ENCODE measurements at regions not wholly inside any gene's neighbourhood (a gene's known extent, or its start where the extent isn't known, plus 50 kb on each side); places are given as distances from the start of the nearest gene placed in this dataset.

DNA sequence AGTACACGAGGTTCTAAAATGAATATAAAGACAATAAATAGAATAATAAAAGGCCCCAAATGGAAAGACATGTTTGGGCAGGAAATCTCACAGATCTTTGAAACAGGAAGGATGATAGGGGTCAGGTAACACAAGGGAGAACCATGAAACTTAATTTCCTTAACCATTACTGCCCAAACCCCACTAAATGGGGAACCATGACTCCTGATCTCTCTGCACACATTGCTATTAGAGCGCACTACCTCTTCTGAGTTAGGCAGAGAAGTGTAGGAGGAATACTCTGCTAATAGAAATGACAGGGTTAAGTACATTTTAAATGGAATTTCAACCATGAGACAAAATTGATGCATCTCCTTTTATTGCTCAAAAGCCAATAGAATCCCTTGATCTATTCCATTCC, 213.7 kb upstream of the SETBP1 start:
- DNase-seq: no peak

DNA sequence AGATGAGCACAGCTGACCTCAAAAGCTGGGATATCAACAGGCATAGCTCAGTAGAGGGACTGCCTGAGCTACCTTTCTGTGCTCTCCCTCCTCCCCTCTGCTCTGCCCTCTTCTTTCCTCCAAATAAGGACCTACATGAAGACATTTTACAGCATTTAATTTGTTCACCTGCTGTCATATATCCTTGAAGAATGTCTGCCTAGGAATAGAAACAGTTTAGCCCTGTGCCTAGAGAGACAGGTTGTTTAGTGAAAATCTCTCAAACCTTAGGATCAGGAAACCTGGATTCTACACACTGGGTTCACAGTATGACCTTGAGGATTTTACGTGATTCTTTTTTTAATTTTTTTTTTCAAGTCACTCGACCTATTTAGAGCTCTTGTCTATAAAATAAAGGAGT, 213.0 kb upstream of the SETBP1 start:
- DNase-seq: no peak

DNA sequence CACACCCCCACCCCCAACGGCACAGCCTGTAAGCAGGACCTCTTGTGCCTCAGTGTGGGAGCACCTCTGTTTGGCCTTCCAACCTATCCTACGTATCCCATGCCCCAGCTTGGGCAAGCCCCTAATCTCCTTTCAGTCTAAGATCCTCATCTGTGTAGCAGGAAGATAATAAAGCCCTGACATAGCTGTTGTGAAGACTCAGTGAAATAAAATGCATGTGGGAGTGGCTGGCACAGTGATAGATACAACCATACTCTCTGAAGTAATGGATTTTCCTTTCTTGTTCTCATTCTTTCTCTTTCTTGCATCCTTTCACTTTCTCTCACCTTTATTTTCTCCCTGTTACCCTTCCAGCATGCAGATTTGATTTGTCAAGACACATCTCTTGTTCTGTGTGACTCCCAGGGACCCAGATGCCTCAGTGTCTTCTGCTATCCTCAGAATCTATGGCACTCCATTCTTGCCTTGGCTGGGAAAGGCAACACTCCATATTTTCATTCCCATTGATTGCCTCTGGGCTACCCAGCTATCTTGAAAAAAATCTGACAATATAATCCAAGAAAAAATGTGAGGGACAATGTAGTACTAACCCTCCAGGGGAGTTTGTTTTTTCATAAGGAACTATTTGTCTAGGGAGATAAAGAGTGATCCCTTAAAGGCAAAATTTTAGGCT, 207.2 kb upstream of the SETBP1 start:
- DNase-seq: no peak

DNA sequence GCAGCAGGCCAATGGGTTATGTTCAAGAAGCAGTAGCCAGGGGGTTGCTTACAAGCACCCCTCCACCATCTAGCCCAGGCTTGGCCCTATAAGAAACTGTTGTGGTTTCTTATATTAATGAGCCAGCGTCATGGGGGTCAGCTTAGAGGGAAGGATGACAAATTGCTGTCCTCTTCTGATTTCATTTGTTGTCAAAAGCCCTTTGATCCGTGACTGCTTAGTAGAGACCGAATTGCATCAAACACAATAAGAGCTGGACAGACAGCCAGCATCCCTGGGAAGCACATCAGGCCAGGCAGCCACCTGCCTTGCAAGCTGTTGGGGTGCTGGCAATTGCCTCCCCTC, 206.6 kb upstream of the SETBP1 start:
- DNase-seq: no peak

DNA sequence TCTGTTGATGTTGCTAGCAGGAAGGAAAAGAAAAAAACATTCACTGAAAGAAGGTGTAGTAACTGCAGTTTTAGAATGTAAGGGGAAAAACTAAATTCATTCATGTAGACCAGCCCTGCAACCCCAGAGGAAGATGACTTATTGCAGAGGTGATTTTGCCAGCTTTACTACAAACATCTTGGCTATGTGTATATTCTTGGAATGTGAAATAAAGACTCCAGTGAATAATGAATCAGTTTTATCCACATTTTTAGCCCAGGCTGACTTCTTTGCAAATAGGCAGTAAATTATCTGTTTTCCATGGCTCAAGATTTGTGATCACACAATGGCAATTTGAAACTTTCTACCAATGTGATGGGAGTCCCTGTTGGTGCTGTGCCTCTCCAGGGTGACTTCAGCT, 206.1 kb upstream of the SETBP1 start:
- DNase-seq: no peak

DNA sequence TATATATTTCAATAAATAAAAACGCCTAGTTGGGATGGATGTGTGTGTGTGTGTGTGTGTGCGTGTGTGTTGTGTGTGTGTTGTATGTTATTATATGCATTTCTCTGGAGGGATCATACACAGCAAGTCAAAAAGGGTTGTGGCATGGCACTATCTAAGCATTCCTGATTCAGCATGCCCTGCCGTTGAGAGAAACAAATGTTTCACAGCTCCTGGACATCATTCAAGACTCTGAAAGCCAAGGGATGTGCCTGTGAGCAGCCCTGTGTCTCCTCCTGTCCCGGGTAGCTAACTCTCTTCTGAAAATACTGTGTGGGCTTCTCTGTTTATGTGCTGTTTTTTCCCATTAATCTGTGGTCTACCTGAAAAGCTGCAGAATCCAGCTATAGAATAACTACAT, 197.9 kb upstream of the SETBP1 start:
- DNase-seq: no peak

DNA sequence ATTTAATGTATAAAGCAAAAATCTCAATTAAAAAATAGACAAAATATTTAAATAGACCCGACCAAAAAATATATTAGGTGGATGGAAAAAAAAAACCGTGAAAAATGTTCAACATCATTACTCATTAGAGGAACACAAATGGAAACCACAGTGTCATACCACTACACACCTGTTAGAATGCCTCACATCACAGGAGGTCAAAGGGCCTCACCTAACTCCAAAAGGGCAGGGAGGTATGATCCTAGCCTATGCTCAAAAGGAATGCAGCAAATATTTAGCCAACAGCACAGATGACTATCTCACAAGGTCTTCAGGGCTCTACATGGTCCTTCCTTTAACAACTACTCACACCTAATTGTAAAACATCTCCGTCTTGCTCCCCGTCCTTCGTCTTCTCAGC, 185.5 kb upstream of the SETBP1 start:
- DNase-seq: no peak

DNA sequence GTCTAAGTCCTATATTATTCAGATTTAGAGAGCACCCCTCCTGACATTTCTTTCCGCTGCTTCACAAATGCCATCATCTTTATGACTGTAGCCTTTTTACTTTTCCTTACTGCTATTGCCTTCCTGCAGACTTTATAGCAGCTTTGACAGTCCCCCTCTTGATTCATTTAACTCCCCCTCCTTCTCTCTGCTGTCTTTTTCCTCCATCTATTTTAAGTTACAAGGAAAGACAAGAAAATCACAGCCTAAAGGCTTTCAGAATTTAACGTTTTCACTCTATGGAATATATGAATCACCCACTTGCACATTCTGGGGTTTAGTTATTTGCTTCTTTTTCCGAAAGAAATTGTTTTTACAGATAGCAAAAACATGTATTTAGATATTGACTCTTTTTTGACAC, 183.4 kb upstream of the SETBP1 start:
- DNase-seq: no peak

DNA sequence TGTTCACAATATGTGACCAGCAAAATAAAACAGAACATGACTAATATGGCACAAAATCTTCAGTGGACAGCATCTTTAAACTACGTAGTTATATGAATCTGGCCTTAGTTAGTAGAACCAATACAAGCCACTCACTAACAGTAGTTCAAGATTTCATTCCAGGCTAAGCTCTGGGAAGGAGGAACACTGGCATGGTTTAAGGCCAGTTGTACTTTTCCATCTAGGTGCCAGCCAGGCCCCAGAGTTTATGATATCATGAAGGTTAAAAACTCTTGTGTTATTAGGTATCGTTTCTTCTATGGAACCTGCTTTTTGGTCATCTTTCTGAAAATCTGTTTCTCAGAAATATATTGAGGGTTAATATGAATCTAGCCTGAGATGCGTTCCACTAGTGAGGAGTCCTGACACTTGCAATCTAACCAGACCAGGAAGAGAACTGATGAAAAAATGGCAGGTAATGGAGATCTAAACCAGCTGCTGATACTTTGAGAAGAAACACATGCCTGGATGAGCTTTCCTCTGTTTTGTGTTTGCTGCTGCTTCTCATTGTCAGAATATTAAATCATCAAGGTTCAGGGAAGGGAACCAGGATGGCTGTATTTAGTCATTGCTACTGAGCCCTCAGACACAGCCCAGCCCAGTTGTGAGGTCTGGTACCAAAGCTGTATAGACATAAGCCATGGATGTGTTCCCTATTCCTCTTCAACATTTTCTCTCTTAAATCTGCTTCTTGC, 182.8 kb upstream of the SETBP1 start:
- DNase-seq: no peak

DNA sequence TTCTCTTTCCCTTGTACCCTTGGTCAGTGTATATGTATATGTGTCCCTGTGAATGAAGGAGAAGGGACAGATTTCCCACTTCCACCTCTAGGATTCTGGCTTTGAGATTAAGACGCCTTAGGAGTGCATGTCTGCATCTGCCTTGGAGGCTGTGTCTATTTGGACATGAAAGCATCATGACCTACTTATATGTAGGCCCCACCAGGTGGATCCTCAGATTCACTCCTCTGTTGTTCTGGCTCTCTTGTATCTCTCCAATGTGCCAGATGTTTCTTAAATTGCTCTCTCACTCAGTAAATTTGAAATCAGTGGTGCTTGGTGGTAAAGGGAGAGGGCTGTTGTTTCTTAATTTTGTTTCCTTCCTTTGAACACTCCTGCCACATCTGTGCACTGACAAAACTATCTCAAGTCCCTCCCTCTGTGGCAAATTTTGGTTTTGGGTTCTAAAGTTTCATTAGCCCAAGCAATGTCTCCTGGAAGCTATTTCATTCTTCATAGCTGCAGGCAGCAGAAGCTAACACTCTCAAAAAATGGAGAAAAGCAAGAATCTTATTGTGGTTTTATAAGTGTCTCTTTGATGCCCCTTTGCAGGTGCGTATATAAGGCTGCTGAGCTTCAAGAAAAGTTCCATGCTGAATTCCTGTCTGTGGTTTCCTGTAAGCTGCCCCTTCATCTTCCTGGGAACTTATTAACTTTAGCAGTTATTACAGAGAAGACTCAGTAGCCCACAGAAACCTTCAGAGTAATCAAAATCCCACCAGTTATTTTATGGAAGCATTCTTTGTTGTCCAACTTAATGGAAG, 179.7 kb upstream of the SETBP1 start:
- DNase-seq: no peak

DNA sequence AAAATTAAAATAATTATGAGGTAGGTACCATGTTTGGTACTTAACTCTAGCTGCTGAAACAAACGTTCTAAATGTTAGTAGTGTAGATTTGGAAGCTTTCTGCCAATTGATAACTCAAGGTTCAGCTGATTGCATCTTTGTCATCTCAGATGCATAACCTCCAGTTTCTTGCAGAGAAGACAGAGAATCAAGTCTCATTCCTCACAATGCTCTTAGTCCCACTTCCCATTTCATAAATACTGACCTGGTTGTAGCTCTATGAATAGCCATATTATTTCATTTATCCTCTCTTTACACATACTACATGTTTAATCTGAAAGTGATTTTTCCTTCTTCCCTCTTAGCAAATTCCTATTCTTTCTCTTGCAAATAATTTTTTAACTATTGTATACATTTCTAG, 178.5 kb upstream of the SETBP1 start:
- DNase-seq: no peak

DNA sequence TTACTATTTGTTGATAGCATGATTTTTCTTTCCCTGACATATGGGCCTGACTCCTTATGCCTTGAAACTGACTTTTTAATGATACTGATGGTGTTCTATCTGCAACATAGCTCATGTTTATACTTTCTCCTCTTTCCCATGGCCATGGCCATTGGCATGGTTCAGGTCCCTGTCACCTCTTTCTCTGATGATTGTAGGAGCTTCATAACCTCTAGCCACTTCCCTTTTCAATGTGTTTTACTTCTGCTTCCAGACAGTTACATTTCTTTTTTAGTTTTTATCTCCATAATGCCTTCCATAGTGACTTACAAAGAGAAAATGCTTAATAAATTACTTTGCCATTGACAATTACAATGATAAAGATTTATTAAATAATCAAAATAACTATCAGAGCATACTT, 177.9 kb upstream of the SETBP1 start:
- no peak for DNase-seq

DNA sequence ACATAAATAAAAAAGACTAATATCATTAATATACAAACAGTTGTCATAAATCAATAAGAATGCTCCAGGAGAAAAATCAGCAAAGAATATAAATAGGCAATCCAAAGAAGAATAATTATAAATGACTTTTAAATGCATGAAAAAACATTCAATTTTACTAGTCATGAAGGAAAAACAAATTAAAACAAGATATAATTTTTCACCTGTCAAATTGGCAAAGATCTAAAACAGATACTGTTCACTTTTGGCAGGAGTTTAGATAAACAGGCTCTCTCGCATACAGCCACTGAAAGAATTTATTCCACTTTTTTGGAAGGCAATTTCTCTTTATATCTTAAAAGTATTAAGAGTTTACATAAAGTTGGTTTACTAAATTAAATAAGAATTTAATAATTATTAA, 176.8 kb upstream of the SETBP1 start:
- no peak for DNase-seq

DNA sequence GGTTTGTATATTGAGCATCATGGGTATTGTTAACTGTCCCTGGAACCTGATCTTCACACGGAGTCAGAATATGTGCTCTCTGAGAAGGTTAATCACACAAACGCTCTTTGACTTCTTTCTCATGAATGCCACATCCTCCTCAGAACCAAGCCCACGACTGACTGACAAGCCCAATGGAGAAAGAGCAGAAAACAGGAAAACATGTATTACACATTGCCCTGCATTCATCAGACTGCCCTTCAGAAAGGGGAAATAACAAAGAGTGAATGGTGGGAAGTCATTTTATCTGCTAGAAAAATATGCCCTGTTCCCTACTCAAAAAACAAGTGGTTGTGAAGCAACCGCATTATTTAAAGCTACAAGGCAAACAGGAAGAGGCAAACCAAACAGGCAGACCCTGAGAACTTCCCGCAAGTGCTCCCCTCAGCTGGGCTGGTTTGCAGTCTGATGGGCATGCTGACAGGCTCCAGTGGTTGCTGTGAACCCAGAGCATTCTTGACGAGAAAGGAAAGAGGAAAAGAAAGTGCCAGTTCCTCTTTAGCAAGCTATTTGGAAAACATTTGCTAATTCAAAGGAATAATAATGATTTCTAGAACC, 172.9 kb upstream of the SETBP1 start:
- DNase-seq: no peak

DNA sequence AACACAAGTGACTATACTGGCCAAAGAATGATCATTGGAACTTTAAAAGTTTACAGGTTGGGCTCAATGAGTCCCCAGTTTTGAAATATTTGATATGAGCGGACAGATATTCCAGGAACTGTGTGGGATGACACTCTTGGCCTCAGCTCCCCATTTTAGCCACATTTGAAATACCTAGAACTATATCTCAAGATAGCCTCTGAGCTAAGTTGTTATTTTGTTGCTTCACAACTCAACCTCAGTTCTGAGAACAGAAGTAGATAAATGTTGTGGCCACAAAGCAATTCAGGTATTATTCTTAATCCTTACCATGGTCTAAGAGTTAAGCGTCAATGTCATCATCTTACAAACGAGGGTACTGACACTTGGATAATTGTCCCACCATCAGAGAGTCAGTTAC, 172.2 kb upstream of the SETBP1 start:
- DNase-seq: no peak

DNA sequence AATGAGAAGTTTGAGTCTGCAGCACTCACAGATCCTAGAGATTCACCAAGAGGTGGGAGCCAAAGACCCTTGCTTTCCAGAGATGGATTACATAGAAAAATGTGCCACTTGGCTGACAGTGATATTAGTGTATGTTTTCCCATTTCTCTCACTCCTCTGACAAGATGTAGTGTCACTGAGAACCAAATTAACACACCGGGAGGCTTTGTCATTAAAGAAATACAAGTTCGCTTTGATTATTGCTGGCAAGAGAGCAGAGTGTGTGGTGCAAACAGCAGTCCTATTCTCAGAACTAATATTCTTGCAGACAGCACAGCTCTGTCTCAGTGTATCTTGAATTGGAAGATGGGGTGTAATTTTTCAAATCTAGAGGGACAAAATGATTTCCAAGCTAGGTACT, 171.6 kb upstream of the SETBP1 start:
- DNase-seq: no peak

DNA sequence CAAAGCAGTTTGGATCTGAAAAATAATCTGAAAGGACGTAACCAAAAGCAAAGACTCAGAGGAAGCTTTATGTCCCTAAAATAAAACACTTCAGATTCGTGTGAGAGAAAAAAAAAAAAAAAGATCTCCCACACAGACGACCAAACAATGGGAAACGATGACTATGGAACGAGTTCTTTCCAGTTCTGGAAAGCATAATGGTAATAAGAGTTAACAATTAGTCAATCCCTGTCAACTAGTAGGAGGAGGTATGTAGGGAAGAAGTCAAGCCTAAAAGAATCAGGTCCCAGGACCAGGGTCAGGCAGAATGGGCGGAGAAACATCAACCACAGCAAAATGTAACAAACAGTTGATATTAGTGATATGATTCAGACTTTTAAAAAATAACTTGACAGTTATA, 170.3 kb upstream of the SETBP1 start:
- no peak for DNase-seq

DNA sequence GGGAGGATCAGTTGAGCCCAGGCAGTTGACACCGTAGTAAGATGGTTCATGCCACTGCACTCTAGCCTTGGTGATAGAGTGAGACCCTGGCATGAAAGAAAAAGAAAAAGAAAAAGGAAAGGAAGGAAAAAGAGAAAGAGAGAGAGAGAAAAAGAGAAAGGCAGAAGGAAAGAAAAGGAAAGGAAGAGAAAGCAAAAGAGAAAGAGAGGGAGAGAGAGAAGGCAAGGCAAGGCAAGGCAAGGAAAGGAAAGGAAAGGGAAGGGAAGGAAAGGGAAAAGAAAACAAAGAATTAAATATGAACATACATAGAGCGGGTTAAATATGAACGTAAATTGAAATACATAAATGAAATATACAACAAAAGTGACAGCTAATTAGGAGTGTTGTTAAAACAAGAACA, 167.5 kb upstream of the SETBP1 start:
- DNase-seq: no peak

DNA sequence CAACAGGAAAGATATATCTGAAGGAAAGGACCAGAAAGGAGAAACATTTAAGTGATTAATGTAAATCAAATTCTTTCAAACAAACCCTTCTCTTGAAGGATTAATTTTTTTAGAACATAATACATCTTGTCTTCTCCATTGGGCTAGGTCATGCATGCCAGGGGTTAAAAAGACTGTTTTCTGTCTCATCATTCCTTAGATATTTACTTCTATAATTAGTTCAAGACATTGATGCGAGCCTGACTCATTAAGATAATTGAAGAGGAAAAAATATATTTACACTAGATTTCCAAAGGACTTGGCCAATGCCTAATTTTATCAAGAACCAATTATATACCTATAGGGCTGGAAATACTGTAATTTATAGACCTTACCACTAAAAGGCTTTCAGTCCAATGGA, 166.6 kb upstream of the SETBP1 start:
- DNase-seq: no peak

DNA sequence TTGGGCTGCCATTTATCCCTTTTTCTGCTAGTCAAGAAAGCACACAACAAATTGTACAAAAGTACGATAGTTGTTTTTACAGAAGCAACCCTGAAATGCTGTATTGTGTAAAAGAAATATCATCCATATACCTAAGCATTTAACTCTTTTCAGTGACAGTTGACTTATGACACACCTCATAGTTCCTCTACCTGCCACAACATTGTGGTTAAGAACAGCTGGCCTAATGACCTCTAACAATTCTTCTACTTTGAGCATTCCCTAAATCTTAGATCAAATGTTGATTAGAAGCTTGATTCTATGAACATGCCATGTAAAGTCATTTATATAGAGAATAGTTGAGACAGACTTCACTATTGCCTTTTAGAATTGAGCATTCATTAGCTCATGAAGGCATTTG, 165.9 kb upstream of the SETBP1 start:
- DNase-seq: no peak

DNA sequence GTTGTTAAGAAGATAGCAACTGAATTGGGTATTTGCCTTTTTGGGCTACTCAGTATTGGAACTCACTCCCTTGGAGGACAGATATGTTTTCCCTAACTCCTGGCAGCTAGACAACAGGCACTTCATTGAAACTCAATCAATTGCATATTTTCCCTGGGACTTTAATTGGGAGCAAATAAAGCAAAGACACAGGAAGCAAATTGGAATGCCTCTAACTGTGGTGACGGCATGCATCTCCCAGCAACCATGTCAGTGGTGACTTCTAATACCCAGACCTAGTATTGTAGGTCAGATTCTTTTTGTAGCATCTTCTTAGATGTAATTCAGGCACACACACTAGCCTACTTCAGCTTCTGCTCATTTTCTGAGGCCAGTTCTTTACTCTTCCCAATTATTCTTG, 164.2 kb upstream of the SETBP1 start:
- no peak for DNase-seq

DNA sequence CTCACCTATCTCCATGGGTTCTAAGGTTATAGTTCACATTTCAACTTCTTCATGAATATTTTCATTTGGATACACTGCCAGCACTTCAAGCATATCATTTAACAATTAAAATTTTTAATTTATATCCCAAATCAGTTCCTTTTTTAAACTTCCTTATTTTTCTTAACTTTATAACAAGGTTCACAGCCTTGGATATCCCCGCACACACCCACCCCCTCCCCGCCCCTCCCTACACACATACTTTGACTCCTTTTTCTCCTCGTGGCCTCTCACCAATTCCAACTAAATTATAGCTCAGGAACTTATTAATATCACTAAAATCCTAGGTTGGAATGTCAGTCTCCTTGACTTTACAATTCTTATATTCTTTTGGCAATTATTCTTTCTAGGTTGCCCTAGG, 163.6 kb upstream of the SETBP1 start:
- no peak for DNase-seq

DNA sequence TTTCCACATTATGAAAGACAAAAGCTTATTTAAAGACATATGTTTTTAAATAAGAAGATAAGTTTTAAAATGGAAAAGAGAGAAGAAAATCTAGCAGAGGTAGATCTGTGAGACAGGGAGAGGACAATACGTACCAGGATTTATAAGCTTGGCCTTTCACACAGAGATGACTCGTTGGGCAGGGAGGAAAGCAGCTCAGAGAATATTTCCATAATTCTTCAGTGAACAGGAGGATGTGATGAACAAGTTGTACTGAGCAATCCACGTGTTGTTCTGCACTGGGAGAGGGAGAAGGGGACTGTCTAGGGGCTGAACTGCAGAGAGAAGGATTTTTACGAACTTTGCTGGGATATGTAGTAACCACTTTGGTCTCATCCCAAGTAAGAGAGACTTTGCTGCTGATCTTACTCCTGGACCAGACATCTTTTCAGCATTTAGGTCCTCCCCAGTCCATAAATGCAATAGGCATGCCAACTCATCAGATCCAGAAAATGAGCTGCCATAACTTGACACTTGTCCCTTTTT, 162.5 kb upstream of the SETBP1 start:
- DNase-seq: no peak

DNA sequence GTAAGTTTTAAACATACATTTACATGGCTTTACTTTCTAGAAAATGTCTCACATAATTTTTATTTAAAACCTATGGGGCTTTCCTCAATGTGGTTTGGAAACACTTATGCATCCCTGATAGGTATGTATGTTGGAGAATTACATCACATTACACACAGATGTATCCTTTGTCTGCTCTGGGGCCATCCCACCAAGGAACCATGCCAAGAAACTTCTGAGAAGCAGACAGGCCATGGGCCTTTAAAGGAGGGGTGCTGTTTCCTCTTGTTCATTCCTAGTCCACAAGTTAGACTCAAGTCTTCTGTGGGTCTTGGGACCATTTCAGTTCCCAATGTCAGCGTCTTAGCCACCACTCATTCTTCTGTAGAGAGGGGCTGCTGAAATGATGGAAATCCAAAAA, 162.0 kb upstream of the SETBP1 start:
- DNase-seq: no peak
